Lower lobe of right lung (tissue), 2 donors: ENCODE measurements at regions not wholly inside any gene's neighbourhood (a gene's known extent, or its start where the extent isn't known, plus 50 kb on each side); places are given as distances from the start of the nearest gene placed in this dataset.

Experiments used
- ATAC-seq, 2 donors: fragments of 200-7000 bp; cut with Tn5 transposase; one replicate each; pipeline ENCODE4 v1.9.1; 2020 to 2022; ENCODE audit warnings: mild to moderate bottlenecking in 2 of 2, moderate library complexity in 2 of 2
- DNase-seq: peaks from one replicate; pipeline ENCODE4 v3.0.0-alpha.2; 2020
- H3K27ac ChIP-seq: fragments of 200-600 bp; one replicate; pipeline ENCODE4 v1.8.0; 2022
- H3K27me3 ChIP-seq: fragments of 200-600 bp; one replicate; pipeline ENCODE4 v1.8.0; 2022; ENCODE audit warnings: low read depth
- H3K36me3 ChIP-seq: fragments of 200-600 bp; one replicate; pipeline ENCODE4 v1.8.0; 2022; ENCODE audit warnings: mild to moderate bottlenecking
- H3K4me1 ChIP-seq: fragments of 200-600 bp; one replicate; pipeline ENCODE4 v1.8.0; 2022
- H3K4me3 ChIP-seq: fragments of 200-600 bp; one replicate; pipeline ENCODE4 v1.8.0; 2022; ENCODE audit warnings: mild to moderate bottlenecking
- H3K9me3 ChIP-seq: fragments of 200-600 bp; one replicate; pipeline ENCODE4 v1.8.0; 2022
- intact Hi-C: fragments of 100-400 bp; cut with DNase I; formaldehyde crosslinking; loops from one replicate; pipeline ENCODE4 v1.11.0; 2022
- TF ChIP-seq, protein P1 (sequence below): fragments of 200-600 bp; IDR thresholded peaks from one replicate; pipeline ENCODE4 v1.8.0; 2022; ENCODE audit warnings: antibody characterized with exemption, mild to moderate bottlenecking
- donor health status: DM: no; HTN: yes; CAD: no; lungs with severe emphysema.

DNA sequence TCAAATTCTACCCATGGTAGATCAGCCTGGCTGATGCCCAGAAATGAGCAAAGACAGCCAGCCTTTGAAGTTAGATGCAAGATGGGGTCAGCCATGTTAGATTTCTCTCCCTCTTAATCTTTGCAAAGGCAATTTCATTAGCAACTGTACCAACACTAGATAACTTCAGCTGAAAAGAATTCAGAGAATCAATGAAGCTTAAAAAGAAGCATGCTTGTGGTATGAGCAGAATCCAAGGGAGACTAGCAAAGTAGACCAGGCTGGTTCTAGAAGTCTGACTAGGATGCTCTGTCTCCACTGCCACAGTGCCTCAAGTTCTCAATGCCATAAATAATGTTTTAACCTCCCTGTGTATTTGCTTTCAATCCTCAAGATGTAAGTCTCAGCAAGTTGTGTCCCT is 247.3 kb downstream of the SLC7A11 start:
- Histone ChIP-seq H3K27me3 (no peaks in the 10 kb centered on the region), H3K4me3 (no peak overlapping the region), H3K4me1 (no peaks in the 10 kb centered on the region), H3K36me3 (no peaks in the 10 kb centered on the region), H3K9me3 (no peaks in the 10 kb centered on the region), H3K27ac (no peak overlapping the region)
- DNase-seq (no peak), ATAC-seq (no peak)
- intact Hi-C loops = no loop called here
- TF ChIP-seq, protein P1, sequence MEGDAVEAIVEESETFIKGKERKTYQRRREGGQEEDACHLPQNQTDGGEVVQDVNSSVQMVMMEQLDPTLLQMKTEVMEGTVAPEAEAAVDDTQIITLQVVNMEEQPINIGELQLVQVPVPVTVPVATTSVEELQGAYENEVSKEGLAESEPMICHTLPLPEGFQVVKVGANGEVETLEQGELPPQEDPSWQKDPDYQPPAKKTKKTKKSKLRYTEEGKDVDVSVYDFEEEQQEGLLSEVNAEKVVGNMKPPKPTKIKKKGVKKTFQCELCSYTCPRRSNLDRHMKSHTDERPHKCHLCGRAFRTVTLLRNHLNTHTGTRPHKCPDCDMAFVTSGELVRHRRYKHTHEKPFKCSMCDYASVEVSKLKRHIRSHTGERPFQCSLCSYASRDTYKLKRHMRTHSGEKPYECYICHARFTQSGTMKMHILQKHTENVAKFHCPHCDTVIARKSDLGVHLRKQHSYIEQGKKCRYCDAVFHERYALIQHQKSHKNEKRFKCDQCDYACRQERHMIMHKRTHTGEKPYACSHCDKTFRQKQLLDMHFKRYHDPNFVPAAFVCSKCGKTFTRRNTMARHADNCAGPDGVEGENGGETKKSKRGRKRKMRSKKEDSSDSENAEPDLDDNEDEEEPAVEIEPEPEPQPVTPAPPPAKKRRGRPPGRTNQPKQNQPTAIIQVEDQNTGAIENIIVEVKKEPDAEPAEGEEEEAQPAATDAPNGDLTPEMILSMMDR = no peak

DNA sequence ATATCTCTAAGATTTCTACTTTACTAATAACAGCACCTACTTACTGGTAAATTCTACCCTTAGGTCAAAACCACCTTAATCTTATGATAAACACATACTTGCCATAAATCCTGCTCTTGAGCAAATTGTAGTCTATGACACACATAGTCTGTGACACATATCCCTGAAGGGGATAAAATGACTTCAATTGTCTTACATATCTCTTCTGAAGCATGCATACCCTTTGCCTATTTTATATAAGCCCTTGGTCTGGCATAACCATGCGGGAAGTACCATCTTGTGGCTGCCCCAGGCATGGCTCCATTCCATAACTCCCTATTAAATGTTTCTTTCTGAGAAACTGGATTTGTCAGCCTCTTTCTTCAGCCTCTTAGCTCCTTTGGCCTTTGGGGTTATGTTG is 248.9 kb downstream of the SLC7A11 start:
- Histone ChIP-seq H3K27me3 (no peaks in the 10 kb centered on the region), H3K4me1 (no peaks in the 10 kb centered on the region), H3K27ac (no peak overlapping the region), H3K4me3 (no peak overlapping the region), H3K9me3 (no peaks in the 10 kb centered on the region), H3K36me3 (no peaks in the 10 kb centered on the region)
- no peak for ATAC-seq
- intact Hi-C loops = no loop called here
- DNase-seq = no peak
- TF ChIP-seq, protein P1 = no peak

DNA sequence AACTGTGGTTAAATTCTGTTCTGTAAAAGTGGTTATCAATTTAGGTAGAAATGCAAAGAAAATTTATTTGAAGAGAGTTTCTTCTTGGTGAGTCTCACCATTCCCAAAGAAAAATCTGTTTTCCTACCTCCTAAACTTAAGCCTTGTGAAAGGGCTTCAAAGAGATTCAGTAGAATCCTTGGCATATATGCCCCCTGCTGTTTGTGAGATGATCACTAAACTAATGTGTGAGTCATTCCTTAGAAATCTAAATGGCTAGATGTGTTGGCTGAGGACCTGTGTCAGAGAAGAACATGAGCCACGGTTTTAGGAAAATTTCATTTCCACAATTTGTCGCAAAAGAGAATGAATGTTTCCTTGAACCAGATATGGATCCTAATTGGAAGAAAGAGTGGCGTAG is 260.9 kb downstream of the SLC7A11 start:
- ATAC-seq (no peak), DNase-seq (no peak)
- H3K4me1 ChIP-seq = no peaks in the 10 kb centered on the region
- H3K9me3 ChIP-seq = no peaks in the 10 kb centered on the region
- H3K27ac ChIP-seq = no peak overlapping the region
- H3K4me3 ChIP-seq = no peak overlapping the region
- intact Hi-C loops = no loop called here
- TF ChIP-seq, protein P1 = no peak
- H3K36me3 ChIP-seq = no peaks in the 10 kb centered on the region
- H3K27me3 ChIP-seq = no peaks in the 10 kb centered on the region

DNA sequence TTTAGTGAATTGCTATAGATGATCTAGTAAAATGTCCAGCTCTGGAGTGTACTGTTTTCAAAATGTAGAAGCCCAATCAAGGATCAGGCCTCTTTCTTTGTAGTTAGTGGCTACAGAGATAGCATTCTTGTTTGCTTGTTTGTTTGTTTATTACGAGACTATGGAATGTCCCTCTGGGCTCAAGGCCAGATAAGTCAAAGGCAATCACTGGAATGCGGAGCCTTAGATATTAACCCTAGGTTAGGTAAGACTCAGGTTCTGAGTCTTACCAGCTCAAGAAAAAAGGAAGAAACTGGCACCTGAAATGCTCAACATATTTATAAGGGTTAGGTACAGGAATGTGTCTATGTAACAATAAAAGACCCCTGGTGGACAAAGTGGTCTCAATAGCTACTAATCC is 261.5 kb downstream of the SLC7A11 start:
- Histone ChIP-seq H3K27ac (no peak overlapping the region), H3K36me3 (no peaks in the 10 kb centered on the region), H3K4me3 (no peak overlapping the region), H3K4me1 (no peaks in the 10 kb centered on the region), H3K9me3 (no peaks in the 10 kb centered on the region), H3K27me3 (no peaks in the 10 kb centered on the region)
- TF ChIP-seq, protein P1 = no peak
- DNase-seq (no peak), ATAC-seq (no peak)
- intact Hi-C loops = no loop called here

DNA sequence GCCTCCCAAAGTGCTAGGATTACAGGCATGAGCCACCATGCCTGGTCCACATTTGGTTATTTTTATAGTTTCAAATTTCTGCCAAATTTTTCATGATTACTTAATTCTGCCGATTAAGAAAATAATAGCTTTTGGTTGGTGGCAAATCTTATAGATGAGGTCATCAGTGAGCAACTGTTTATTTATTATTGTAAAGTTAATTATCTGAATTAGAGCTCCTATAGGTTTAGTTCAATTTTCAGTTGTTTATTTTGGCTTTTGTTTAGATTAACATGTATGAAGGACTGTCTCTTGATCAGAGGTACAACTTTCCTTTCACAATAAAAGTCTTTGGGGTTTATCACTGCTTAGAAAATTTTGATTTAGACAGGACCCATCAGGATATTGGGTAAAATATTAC is 262.2 kb downstream of the SLC7A11 start:
- no peaks in the 10 kb centered on the region for H3K36me3 ChIP-seq
- intact Hi-C loops = no loop called here
- H3K4me3 ChIP-seq = no peak overlapping the region
- ATAC-seq = no peak
- H3K4me1 ChIP-seq = no peaks in the 10 kb centered on the region
- no peak for DNase-seq
- H3K27me3 ChIP-seq = no peaks in the 10 kb centered on the region
- no peak overlapping the region for H3K27ac ChIP-seq
- no peaks in the 10 kb centered on the region for H3K9me3 ChIP-seq
- TF ChIP-seq, protein P1 = no peak
